ENCODE measurements at regions not wholly inside any gene's neighbourhood (a gene's known extent, or its start where the extent isn't known, plus 50 kb on each side); places are given as distances from the start of the nearest gene placed in this dataset.

DNA sequence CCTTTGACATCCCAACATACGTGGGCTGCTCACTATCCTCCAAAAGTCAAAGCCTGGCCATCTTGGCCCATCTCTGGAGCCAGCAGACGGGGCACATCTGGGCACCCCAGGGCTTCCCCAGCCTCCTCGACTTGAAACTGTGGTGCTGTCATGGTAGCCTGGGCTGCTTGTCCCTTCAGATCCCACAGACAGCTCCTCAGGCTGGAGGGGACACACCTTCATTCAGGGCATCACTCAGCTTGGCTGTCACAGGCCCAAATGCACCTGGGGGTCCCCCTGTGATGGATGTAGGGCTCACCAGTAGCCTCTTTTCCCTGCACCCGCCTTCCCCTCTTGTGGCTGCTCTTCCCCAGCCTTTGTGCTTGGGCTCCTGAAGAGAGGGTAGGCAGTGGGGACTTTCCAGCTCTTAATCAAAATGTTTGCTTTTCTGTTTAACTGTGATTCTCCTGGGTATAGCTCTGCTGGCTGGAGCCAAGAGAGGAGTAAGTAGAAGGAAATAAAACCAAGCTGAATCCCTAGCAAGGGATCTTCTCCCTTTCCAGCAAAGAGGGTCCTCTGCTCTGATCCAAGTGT, 92.3 kb downstream of the GYPC start:
- DNase-seq (ENCODE audit: low spot score): no peak

DNA sequence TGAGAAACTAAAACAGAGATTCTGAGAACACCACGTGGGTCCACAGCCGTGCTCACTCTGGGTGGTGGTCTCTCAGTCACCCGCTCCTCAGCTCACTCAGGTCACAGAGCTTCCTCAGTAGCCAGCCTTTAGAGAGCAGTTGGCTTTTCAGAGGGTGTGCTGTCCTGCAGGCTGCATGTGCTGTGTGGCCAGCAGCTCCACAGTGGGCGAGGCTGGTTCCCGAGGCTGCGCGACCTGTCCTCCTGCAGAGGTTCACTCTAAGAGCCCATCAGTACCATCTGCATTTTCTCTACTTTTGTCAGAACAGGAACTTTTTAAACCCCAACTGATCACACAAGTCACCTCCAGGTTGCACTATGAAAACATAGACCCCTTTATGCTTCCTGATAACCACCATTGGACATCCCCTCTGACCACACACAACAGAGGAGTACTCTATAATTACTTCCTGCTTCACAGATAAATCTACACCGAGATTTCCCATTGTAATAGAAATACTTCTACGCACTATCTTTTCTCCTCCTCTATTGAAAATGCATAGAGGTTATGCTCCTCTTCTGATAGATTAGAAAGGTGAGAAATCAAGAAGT, 93.1 kb downstream of the GYPC start:
- no peak for DNase-seq (ENCODE audit: low spot score)

DNA sequence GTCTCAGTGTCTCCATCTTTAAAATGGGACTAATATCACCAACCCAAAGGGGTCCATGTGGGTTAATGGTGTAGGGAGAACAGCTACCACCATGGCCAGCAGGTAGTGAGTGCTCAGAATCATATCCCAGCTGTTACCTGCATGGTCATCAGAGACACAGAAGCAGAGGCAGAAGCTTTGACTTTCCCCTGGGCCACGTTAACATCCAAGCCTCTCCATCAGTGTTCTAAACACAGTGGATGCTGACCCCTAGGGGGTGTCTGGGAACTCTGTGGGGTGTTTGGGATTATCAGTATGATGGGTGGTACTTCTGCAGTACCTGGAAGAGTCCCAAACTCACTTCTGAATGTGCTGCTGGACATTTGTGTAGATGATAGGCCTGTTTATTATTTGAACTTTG, 93.6 kb downstream of the GYPC start:
- DNase-seq (ENCODE audit: low spot score): no peak

DNA sequence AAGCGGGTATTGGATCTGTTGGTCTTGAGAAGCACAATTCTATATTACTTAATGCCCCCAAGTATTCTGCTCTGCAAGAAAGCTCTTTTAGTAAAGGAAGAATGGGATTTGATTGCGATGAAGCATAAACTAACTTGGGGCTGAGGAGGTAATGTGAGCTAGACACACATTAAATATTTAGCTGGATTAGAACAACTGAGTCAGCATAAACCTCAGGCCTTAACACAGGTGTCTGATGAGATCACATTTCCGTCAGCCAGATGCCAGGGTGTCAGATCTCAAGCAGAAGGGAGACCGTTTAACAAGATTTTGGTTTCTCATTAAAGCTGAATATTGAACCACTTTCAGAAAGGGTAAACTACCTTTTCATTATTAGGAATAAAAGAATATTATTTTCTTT, 94.5 kb downstream of the GYPC start:
- DNase-seq (ENCODE audit: low spot score): no peak

- DNase-seq (ENCODE audit: low spot score): no peak
Observed at GRCh38 chr2:126751477-126751876, 95.5 kb downstream of the GYPC start.

DNA sequence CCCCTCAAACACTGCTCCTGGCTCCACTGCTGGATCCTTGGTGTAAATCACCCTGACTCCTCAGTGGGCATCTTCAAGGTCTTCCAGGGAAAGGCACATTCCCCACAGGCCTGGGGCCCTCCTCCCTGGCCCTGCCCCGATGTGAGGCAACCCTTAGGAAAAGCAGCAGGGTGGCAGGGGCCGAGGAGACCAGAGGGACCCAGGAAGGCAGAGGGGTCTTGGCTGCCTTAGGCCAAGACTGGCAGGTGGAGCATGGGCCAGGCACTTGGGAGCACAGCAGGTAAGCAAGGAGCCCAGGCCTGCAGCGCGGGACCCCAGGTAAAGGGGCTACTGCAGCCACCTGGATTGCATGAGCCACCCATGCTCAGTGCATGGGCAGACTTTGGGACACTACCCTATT, 96.9 kb downstream of the GYPC start:
- DNase-seq (ENCODE audit: low spot score): no peak

DNA sequence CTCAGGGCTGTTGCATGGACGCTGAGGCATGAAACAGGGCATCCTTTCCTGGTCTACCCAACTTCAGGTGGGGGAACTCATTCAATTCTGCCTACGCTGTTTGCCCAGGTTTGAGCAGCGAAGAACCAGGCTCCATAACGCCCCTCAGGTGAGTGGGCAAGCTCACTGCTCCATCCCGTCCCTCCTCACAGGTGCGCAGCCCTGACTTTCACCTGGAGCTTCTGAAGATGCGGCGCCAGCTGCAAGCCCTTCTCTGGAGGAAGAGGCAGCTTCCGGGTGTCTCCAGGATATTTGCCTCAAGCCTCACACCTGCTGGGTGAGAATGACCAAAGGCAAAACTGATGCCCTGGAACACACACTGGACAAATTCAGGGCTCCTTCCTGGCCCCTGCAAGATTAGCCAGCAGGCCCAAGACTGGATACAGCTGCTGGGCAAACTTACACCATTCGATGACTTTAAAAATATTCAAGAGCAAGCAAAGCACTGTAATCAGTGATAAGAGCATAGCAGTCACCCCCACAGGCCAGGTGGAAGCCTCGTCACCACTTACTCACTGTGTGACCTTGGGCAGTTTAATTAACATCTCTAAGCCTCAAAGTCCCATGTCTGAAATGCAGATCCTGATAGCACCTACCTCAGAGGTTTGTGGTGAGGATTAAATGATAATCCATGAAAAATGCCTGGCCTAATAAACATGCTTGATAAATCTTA, 97.7 kb downstream of the GYPC start:
- no peak for DNase-seq (ENCODE audit: low spot score)

DNA sequence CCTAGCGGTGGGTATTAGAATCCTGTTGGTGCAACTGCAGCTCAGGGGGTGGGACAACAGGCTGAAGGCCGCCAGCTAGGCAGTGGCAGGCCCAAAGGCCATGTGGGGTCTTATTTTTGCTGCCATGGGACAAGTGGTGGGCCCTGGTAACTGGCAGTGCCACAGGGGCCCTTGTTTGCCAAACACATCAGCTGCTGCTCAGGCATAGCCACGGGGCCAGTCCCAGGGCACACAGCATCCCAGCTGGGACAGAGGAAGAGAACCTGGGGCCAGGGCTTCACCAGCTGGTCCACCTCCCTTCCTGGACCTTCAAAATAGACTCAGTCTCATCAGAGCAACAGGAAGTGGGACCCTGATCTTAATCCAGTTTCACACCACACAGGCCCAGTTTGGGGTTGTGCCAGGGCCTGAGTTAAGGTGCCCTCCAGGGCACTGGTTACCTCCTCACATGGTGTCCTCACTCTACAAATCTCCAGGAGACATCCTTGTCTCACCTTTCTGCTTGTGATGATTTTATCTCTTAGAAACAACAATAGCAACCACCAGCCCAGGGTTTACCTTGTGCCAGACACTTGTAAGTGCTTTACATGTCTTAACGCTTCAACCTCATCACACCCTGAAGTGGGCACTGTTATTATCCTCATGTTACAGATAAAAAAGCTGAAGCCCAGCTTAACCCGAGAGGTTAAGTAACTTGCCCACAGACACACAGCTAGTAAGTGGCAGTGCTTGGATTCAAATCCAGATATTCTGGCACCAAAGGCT, 98.5 kb downstream of the GYPC start:
- no peak for DNase-seq (ENCODE audit: low spot score)

DNA sequence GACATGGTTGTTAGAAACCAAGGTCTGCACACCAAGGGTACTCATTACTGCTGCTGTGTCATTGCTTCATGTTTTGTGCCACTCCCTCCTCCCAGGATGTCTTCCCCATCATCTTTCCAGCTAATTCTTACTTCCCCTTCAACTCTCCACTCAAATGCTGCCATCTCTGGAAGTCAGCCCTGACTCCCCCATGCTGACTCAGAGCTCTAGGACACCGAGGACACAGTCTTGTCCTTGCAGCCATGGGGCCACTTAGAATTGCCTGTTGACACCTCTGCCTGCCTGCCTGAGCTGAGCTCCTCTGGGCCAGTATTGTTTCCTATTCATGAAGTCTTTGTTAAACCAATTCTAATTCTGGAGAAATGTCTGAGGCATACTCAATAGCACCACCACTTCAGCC, 100.2 kb downstream of the GYPC start:
- DNase-seq (ENCODE audit: low spot score): no peak

- no peak for DNase-seq (ENCODE audit: low spot score)
Observed at GRCh38 chr2:126761256-126761980, 105.5 kb downstream of the GYPC start.

GRCh38 chr2:126761981-126762878, 106.3 kb downstream of the GYPC start:
- DNase-seq (ENCODE audit: low spot score): no peak

- DNase-seq (ENCODE audit: low spot score): no peak
Observed at GRCh38 chr2:126764686-126765265, 108.8 kb downstream of the GYPC start.

- no peak for DNase-seq (ENCODE audit: low spot score)
Observed at GRCh38 chr2:126765395-126765794, 109.4 kb downstream of the GYPC start.

DNA sequence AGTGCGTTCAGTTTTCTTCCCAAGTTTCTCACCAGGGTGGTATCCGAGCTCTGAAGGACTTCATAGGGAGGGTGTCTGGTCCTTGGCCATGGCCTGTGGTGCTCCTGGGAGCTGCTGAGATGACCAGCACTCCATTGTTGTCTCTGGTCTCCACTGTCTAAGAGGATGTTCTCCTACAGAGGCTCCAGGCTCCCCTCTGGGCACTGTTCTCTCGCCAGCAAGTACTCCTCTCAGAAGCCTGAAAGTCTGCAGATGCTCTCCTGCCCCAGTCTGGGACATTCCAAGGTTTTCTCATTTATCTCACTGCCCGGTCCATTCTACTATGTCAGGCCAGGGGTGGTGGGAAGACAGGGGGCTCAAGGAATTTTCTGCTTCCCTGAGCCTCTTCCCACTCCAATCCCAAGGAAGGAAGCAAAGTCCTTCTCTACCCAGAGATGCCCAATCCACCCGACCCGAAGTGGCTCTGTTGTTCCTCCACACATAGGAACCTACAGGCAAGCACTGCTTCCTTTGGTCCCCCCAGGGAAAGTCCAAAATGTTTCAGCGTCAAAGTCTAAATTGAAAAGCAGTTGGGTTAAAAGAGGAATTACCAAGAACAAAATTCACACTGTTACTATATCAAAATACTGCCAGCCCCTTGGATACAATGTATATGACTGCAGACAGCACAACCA, 110.5 kb downstream of the GYPC start:
- no peak for DNase-seq (ENCODE audit: low spot score)

GRCh38 chr2:126766969-126767296, 111.0 kb downstream of the GYPC start:
- no peak for DNase-seq (ENCODE audit: low spot score)

DNA sequence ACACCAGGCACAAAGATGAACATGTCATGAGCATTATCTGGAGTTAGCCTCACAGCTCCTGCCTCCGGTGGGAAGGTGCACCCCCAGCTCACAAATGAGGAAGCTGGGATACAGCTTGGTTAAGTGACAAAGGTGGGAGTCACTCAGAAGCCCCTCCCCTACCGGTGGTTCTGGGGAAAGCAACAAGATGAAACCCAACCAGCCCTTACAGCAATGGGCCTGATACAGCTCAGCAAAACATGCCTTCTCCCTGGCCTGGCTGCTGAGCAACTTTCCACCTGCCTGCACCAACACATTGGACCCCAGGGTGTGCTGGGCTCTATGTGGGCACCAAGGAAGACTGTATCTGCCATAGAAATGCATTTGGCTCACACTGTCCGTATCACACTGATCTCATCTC, 113.2 kb downstream of the GYPC start:
- no peak for DNase-seq (ENCODE audit: low spot score)

DNA sequence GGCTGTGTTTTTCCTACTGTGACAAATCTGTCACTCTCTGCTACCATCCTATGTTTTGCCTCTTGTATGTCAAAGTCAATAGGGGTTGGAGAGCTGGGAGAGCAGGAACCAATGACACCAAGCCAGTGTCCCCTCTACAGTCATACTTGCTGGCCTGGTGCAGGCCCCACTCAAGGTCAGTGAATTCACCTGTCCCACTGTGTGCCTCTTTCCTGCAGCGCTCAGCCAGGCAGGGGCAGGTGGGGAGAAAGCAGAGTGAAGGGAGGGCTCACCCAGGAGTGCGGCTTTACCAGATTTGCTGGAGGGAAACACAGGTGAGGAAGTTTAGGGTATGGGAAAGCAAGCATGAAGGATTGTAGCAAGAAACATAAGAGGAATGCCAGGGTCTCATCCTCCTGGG, 114.5 kb downstream of the GYPC start:
- no peak for DNase-seq (ENCODE audit: low spot score)

GRCh38 chr2:126771094-126771493, 115.1 kb downstream of the GYPC start:
- DNase-seq (ENCODE audit: low spot score): no peak

DNA sequence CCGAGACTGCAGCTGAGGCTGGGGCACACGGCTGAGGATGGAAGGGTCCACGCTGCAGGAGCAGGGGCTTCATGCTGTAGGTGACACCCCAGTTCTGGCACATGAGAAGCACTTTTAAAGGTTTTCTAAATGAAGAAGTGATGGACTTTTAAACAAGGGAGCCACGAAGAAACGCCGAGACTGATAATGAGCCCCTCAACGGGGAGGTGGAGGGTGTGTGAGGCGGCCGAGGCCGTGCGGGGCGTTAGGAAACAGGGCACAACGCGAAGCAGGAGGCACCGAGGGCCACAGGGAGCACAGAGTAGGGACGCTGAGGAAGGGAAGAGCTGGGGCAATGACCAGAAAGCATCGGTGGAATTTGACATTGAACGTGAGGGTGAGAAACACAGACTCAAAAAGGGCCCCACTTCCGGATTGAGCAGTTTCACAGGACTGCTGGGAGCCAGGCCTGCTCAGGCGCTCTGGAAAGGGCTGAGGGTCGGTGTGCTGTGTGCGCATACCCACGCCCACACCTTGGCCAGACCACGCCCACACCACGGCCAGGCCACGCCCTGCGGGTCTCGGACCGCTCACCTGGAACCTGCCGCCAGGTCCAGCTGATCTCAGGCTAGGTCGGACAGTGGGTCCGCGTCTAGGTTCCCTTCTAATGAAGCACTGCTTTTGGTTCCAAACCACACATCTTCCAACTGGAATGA, 115.7 kb downstream of the GYPC start:
- no peak for DNase-seq (ENCODE audit: low spot score)

GRCh38 chr2:126774290-126774689, 118.3 kb downstream of the GYPC start:
- no peak for DNase-seq (ENCODE audit: low spot score)
